Right cardiac atrium (tissue), 5 donors: ENCODE measurements at regions not wholly inside any gene's neighbourhood (a gene's known extent, or its start where the extent isn't known, plus 50 kb on each side); places are given as distances from the start of the nearest gene placed in this dataset.
A peak's percentile ranks its signal among the peaks of the same experiment; 100 is the strongest.

Source experiments
- ATAC-seq, 2 donors: fragments of 200-7000 bp; cut with Tn5 transposase; one replicate each; pipeline versions ENCODE4 v1.8.0 to v1.9.1; 2020; ENCODE audit warnings: moderate library complexity in 2 of 2, mild to moderate bottlenecking in 1 of 2
- DNase-seq, 3 donors: peaks; one replicate each; pipeline ENCODE4 v3.0.0-alpha.2; 2020
- H3K27ac ChIP-seq: one replicate; pipeline ENCODE4 v1.5.1; 2013; ENCODE audit warnings: mild to moderate bottlenecking, low read length, control low read depth, moderate library complexity
- H3K27me3 ChIP-seq: one replicate; pipeline ENCODE4 v1.6.1; 2013; ENCODE audit not compliant: control insufficient read depth, insufficient read depth
- H3K4me1 ChIP-seq: one replicate; pipeline ENCODE4 v1.6.1; 2013; ENCODE audit warnings: low read length; ENCODE audit not compliant: control insufficient read depth, insufficient read depth
- H3K4me3 ChIP-seq: one replicate; pipeline ENCODE4 v1.5.1; 2013; ENCODE audit warnings: low read length, control low read depth
- H3K9me3 ChIP-seq: one replicate; pipeline ENCODE4 v1.6.1; 2013; ENCODE audit warnings: low read length; ENCODE audit not compliant: control insufficient read depth
- WGBS: extraction: QIAGEN DNeasy Blood & Tissue Kit; methylation state at CpG from one replicate; pipeline ENCODE4 v1.1.7; 2013; 5-methylcytosine and 5-hydroxymethylcytosine counted together
- intact Hi-C, 4 donors: fragments of 100-400 bp; cut with DNase I; formaldehyde crosslinking; loops; one replicate each; pipeline versions ENCODE4 v1.11.0 to v1.14.0; 2022 to 2023
- donor health status: healthy with polysubstance abuse.
- donor health status: DM: no; HTN: yes; CAD: no.
- donor health status: DM: no; HTN: no; CAD: no.
- donor health status: DM: no; HTN: yes; CAD: no; lungs with severe emphysema.
- donor health status: DM: yes; HTN: yes; CAD: no.

GRCh38 chr11:70523384-70524095 lies 125.2 kb downstream of the CTTN start:
- no peak for ATAC-seq
- H3K4me1 ChIP-seq, result no peaks in the 10 kb centered on the region
- H3K27ac ChIP-seq, result no peak overlapping the region
- WGBS, result 67% methylated on average over 15 of the region's 15 CpGs
- no peaks in the 10 kb centered on the region for H3K9me3 ChIP-seq
- DNase-seq, result peak in 2 of 3 donors; percentile 11 to 24
- H3K4me3 ChIP-seq, result no peak overlapping the region
- intact Hi-C loops, result no loop called here
- H3K27me3 ChIP-seq, result no peaks in the 10 kb centered on the region

GRCh38 chr11:70524096-70524922 lies 126.0 kb downstream of the CTTN start:
- Histone ChIP-seq H3K4me1 (no peaks in the 10 kb centered on the region), H3K9me3 (no peaks in the 10 kb centered on the region), H3K27ac (no peak overlapping the region), H3K27me3 (no peaks in the 10 kb centered on the region), H3K4me3 (no peak overlapping the region)
- no peak for ATAC-seq
- intact Hi-C loops, result no loop called here
- DNase-seq, result peak in 2 of 3 donors; percentile 3 to 7
- WGBS, result 54% methylated on average over 21 of the region's 21 CpGs

GRCh38 chr11:70525006-70525405 lies 126.7 kb downstream of the CTTN start:
- no peaks in the 10 kb centered on the region for H3K27me3 ChIP-seq
- 63% methylated on average over 9 of the region's 9 CpGs for WGBS
- no peak for ATAC-seq

GRCh38 chr11:70525466-70525865 lies 127.1 kb downstream of the CTTN start:
- Histone ChIP-seq H3K27ac (no peak overlapping the region), H3K27me3 (no peaks in the 10 kb centered on the region), H3K9me3 (no peaks in the 10 kb centered on the region), H3K4me3 (no peak overlapping the region), H3K4me1 (no peaks in the 10 kb centered on the region)
- 84% methylated on average over 7 of the region's 7 CpGs for WGBS
- ATAC-seq (no peak), DNase-seq (peak in 2 of 3 donors; percentile 9 to 13)
- intact Hi-C loops, result no loop called here

More at GRCh38 chr11:70525006-70525405, 126.7 kb downstream of the CTTN start:
- Histone ChIP-seq H3K4me3 (no peak overlapping the region), H3K9me3 (no peaks in the 10 kb centered on the region), H3K27ac (no peak overlapping the region), H3K4me1 (no peaks in the 10 kb centered on the region)
- DNase-seq, result peak in 2 of 3 donors; percentile 3 to 30
- intact Hi-C loops, result no loop called here

- Histone ChIP-seq H3K4me3 (no peak overlapping the region), H3K4me1 (no peaks in the 10 kb centered on the region), H3K27ac (no peak overlapping the region), H3K27me3 (no peaks in the 10 kb centered on the region), H3K9me3 (no peaks in the 10 kb centered on the region)
- DNase-seq (peak in 2 of 3 donors; percentile 14 to 19), ATAC-seq (no peak)
- intact Hi-C loops, result no loop called here
- WGBS, result 80% methylated on average over 24 of the region's 24 CpGs
Measured at GRCh38 chr11:70526116-70527045, 128.1 kb downstream of the CTTN start.

DNA sequence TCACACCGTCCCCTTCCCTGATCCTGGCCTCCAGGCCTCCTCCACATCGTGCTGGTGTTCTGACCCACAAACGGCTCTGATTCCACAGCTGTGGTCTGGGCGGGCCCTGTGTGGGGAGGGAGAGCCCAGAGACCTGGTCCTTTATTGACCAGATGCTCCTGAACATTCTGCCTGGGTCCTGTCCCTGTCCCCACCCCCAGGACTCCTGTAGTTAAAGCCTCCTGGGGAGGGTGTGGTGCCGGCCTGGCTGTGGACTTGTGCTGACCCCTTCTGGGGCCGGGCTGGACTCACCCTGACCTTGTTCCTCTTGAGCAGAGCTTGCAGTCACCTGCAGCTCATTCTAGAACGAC lies 128.7 kb downstream of the CTTN start:
- H3K27me3 ChIP-seq, result no peaks in the 10 kb centered on the region
- H3K4me3 ChIP-seq, result no peak overlapping the region
- no peaks in the 10 kb centered on the region for H3K4me1 ChIP-seq
- DNase-seq, result peak in 2 of 3 donors; percentile 11 to 15
- no peak for ATAC-seq
- H3K27ac ChIP-seq, result no peak overlapping the region
- no peaks in the 10 kb centered on the region for H3K9me3 ChIP-seq
- intact Hi-C loops, result no loop called here
- WGBS, result 68% methylated on average over 7 of the region's 7 CpGs

DNA sequence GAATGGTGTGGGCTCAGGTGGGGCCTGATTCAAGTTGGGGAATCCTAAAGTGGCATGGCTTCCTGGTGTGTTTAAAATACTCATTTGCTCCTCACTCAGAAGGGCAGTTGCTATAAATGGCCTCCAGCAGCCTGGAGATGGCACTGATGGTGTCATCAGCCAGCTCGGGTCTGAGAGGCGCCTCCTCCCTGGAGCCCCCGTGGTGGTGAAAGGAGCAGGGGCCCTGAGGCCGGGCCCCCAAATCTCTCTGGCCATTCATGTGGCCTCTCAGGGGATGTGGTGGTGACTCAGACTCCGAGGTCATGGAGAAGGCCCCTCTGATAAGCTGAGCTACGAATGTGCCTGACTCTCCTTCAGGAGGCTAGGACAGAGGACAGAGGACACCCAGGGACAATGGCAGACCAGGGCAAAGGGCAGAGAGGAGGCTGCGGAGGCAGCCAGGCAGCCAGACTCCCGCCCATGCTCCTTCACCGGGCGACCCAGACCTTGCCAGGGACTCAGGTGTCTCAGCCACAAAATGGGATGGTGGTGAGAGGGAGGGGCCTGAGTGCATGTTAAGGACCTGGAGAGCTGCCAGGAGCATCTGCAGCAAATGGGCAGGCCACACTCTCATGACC lies 129.2 kb downstream of the CTTN start:
- no peak for ATAC-seq
- H3K27ac ChIP-seq, result no peak overlapping the region
- H3K4me1 ChIP-seq, result no peaks in the 10 kb centered on the region
- no peaks in the 10 kb centered on the region for H3K9me3 ChIP-seq
- no peaks in the 10 kb centered on the region for H3K27me3 ChIP-seq
- intact Hi-C loops, result no loop called here
- DNase-seq, result peak in 2 of 3 donors; percentile 28
- H3K4me3 ChIP-seq, result no peak overlapping the region
- WGBS, result 66% methylated on average over 10 of the region's 10 CpGs

- no peak overlapping the region for H3K27ac ChIP-seq
- ATAC-seq, result no peak
- peak in 2 of 3 donors; percentile 20 to 36 for DNase-seq
- intact Hi-C loops, result no loop called here
- H3K9me3 ChIP-seq, result no peaks in the 10 kb centered on the region
- H3K27me3 ChIP-seq, result no peaks in the 10 kb centered on the region
- no peak overlapping the region for H3K4me3 ChIP-seq
- WGBS, result 76% methylated on average over 33 of the region's 33 CpGs
- no peaks in the 10 kb centered on the region for H3K4me1 ChIP-seq
Measured at GRCh38 chr11:70528046-70528793, 129.9 kb downstream of the CTTN start.

- Histone ChIP-seq H3K9me3 (no peaks in the 10 kb centered on the region), H3K4me3 (no peak overlapping the region), H3K4me1 (no peaks in the 10 kb centered on the region), H3K27ac (no peak overlapping the region), H3K27me3 (no peaks in the 10 kb centered on the region)
- DNase-seq, result peak in 2 of 3 donors; percentile 16 to 29
- ATAC-seq, result no peak
- 90% methylated on average over 18 of the region's 18 CpGs for WGBS
- intact Hi-C loops, result no loop called here
Measured at GRCh38 chr11:70528794-70529580, 130.7 kb downstream of the CTTN start.
